AG08395 (cell line): ENCODE measurements at regions not wholly inside any gene's neighbourhood (a gene's known extent, or its start where the extent isn't known, plus 50 kb on each side); places are given as distances from the start of the nearest gene placed in this dataset.
"Not testable (repeated sequence)": the region's sequence is repeated elsewhere in the genome, so short reads cannot be mapped to it uniquely, and the experiment has no call there.

Source experiments
- DNase-seq: peaks from one replicate; pipeline ENCODE4 v3.0.0; 2012; ENCODE audit warnings: mixed read lengths, low spot score

DNA sequence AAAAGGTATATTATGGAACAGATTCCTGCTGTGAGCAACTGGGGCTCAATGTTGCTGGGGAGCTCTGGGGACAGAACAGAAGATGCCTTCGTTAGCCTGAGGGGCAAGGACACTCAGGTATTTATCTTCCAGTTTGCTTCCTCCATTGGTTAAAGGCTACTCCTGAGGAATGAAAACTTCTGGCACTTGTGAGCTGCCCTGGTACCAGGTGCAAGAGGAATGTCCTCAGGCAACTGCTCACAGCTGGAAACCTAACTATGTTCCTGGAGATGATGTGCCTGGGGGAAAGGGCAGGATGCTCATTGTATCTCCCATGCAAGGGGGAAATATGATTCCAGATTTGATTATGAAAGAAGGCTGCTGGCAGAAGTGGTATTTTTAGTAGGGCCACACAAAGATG lies 54.0 kb upstream of the BBX start:
- no peak for DNase-seq

DNA sequence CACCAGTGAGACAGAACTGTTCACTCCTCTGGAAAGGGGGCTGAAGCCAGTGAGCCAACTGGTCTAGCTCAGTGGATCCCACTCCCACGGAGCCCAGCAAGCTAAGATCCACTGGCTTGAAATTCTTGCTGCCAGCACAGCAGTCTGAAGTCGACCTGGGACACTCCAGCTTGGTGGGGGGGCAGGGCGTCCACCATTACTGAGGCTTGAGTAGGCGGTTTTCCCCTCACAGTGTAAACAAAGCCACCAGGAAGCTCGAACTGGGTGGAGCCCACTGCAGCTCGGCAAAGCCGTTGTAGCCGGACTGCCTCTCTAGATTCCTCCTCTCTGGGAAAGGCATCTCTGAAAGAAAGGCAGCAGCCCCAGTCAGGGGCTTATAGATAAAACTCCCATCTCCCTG lies 52.3 kb upstream of the BBX start:
- DNase-seq: not testable (repeated sequence)
